GM23338 (cell line): ENCODE measurements at regions not wholly inside any gene's neighbourhood (a gene's known extent, or its start where the extent isn't known, plus 50 kb on each side); places are given as distances from the start of the nearest gene placed in this dataset.

ENCODE experiments used
- CTCF ChIP-seq, 2 experiments: fragments of 200-600 bp in 1 of 2; sonication (generic) in 1 of 2; conservative IDR thresholded peaks; 2 replicates each; pipeline versions ENCODE4 v1.5.1 to v1.6.1; 2016 to 2017; ENCODE audit warnings: antibody characterized with exemption in 2 of 2, low read depth in 2 of 2, mild to moderate bottlenecking in 2 of 2, moderate library complexity in 1 of 2
- EZH2phosphoT487 ChIP-seq: fragments of 200-600 bp; sonication (generic); IDR thresholded peaks from one replicate; pipeline ENCODE4 v1.8.1; 2018; ENCODE audit warnings: antibody characterized with exemption; ENCODE audit not compliant: unreplicated experiment
- POLR2AphosphoS5 ChIP-seq: IDR thresholded peaks from 2 replicates; pipeline ENCODE4 v1.6.1; 2016; ENCODE audit warnings: antibody characterized with exemption, low read depth

GRCh38 chr1:235920596-235921375 is 54.1 kb upstream of the LYST start:
- TF ChIP-seq CTCF (conservative IDR thresholded peaks at IDR 0.05; ENCODE audit: low read depth in 2 of 2): no peak
- TF ChIP-seq EZH2phosphoT487: no peak
- TF ChIP-seq POLR2AphosphoS5: no peak
